HEK293 (cell line): ENCODE measurements at regions not wholly inside any gene's neighbourhood (a gene's known extent, or its start where the extent isn't known, plus 50 kb on each side); places are given as distances from the start of the nearest gene placed in this dataset.

Experiments used
- ATF2 ChIP-seq: fragments of 450-650 bp; formaldehyde crosslinking; IDR thresholded peaks from 2 replicates; pipeline ENCODE4 v1.5.1; 2016; ENCODE audit warnings: missing biosample characterization, missing genetic modification characterization, low read depth
- CTCF ChIP-seq: fragments of 450-650 bp; formaldehyde crosslinking; IDR thresholded peaks from 2 replicates; pipeline ENCODE4 v1.5.1; 2016; ENCODE audit warnings: missing biosample characterization, missing genetic modification characterization
- GLI2 ChIP-seq: fragments of 450-650 bp; formaldehyde crosslinking; IDR thresholded peaks from 2 replicates; pipeline ENCODE4; 2017; ENCODE audit warnings: missing biosample characterization, missing genetic modification characterization, low read depth, borderline replicate concordance
- PBX3 ChIP-seq: sonication (generic); formaldehyde crosslinking; IDR thresholded peaks from 2 replicates; pipeline ENCODE4 v1.8.1; 2022; ENCODE audit warnings: mild to moderate bottlenecking, moderate library complexity, missing genetic modification reagents
- SP2 ChIP-seq: fragments of 450-650 bp; formaldehyde crosslinking; IDR thresholded peaks from 2 replicates; pipeline ENCODE4 v1.5.1; 2016; ENCODE audit warnings: missing biosample characterization, missing genetic modification characterization
- ZFP3 ChIP-seq: fragments of 450-650 bp; formaldehyde crosslinking; IDR thresholded peaks from 2 replicates; pipeline ENCODE4 v1.5.1; 2016; ENCODE audit warnings: low read depth, missing biosample characterization, missing genetic modification characterization
- ZNF202 ChIP-seq: fragments of 450-650 bp; formaldehyde crosslinking; IDR thresholded peaks from 2 replicates; pipeline ENCODE4 v1.5.1; 2016; ENCODE audit warnings: missing biosample characterization, missing genetic modification characterization, borderline replicate concordance
- ZNF341 ChIP-seq: fragments of 450-650 bp; formaldehyde crosslinking; IDR thresholded peaks from 2 replicates; pipeline ENCODE4; 2016; ENCODE audit warnings: low read depth, missing biosample characterization, missing genetic modification characterization
- ZNF830 ChIP-seq: fragments of 450-650 bp; IDR thresholded peaks from 2 replicates; pipeline ENCODE4 v1.5.0; 2018; ENCODE audit warnings: missing biosample characterization, missing genetic modification characterization, low read depth, mild to moderate bottlenecking, moderate library complexity
- ZNF837 ChIP-seq: fragments of 450-650 bp; formaldehyde crosslinking; IDR thresholded peaks from 2 replicates; pipeline ENCODE4 v1.5.1; 2016; ENCODE audit warnings: missing biosample characterization, missing genetic modification characterization
- ZSCAN30 ChIP-seq: fragments of 450-650 bp; IDR thresholded peaks from 2 replicates; pipeline ENCODE4 v1.5.1; 2018; ENCODE audit warnings: missing biosample characterization, mild to moderate bottlenecking, missing genetic modification characterization, moderate library complexity

- TF ChIP-seq CTCF (no peak), PBX3 (CRISPR knock-in tag) (no peak), ZNF837 (no peak), SP2 (tag by site-specific recombination) (no peak), GLI2 (tag by site-specific recombination) (no peak), ZFP3 (tag by site-specific recombination) (no peak), ZNF830 (no peak), ATF2 (no peak), ZNF341 (tag by site-specific recombination) (no peak), ZNF202 (tag by site-specific recombination) (no peak), ZSCAN30 (no peak)
These were observed 53.6 kb upstream of the POU5F2 start for GRCh38 chr5:93794954-93795353.
